Tibial nerve (tissue), 4 donors: ENCODE measurements at regions not wholly inside any gene's neighbourhood (a gene's known extent, or its start where the extent isn't known, plus 50 kb on each side); places are given as distances from the start of the nearest gene placed in this dataset.

Experiments used
- EP300 ChIP-seq, 2 donors: sonication (generic); formaldehyde crosslinking; IDR thresholded peaks; one replicate each; pipeline ENCODE4 v1.6.1; 2017; ENCODE audit warnings: antibody characterized with exemption in 2 of 2, mild to moderate bottlenecking in 1 of 2
- POLR2A ChIP-seq, 2 donors: fragments of 450-650 bp; IDR thresholded peaks; one replicate each; pipeline ENCODE4 v1.6.1; 2017; ENCODE audit warnings: antibody characterized with exemption in 2 of 2, mild to moderate bottlenecking in 2 of 2, moderate library complexity in 2 of 2
- TF ChIP-seq, protein P1 (sequence below), 5 experiments: fragments of 200-600 bp in 3 of 5; fragments of 450-650 bp in 2 of 5; sonication (generic) in 3 of 5; IDR thresholded peaks; one replicate each; pipeline ENCODE4 v1.5.1; 2016 to 2019; ENCODE audit warnings: antibody characterized with exemption in 5 of 5, mild to moderate bottlenecking in 3 of 5, moderate library complexity in 2 of 5

DNA sequence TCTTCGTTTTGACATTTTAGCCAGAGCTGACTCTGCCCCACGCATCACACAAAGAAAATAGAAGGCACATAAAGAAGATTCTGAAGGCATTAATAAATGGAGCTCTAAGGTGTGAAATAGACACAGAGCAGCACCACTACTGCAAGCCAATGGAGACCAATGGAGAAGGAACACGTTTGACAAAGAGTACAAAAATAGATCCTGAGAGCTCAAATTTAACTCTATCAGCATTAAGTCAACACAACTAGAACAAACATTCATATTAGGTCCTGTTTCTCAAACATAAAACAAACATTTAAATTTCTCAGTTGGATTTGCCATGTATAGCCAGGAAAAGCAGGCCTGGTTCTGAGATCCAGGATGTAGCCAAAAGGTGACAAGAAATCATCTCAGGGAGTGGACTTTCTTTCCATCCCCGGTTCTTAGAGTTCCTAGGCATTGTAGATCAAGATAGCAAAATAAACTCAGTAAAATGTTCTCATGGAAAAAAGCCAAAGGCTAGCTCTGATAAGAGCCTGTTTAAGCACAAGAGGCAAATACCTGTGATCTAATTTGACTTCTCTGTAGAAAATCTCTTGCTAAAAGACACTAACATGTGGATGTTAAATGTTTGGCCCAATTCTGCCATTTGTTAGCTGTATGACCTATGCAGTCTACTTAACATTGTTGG, 174.2 kb upstream of the VIPR2 start:
- TF ChIP-seq, protein P1, sequence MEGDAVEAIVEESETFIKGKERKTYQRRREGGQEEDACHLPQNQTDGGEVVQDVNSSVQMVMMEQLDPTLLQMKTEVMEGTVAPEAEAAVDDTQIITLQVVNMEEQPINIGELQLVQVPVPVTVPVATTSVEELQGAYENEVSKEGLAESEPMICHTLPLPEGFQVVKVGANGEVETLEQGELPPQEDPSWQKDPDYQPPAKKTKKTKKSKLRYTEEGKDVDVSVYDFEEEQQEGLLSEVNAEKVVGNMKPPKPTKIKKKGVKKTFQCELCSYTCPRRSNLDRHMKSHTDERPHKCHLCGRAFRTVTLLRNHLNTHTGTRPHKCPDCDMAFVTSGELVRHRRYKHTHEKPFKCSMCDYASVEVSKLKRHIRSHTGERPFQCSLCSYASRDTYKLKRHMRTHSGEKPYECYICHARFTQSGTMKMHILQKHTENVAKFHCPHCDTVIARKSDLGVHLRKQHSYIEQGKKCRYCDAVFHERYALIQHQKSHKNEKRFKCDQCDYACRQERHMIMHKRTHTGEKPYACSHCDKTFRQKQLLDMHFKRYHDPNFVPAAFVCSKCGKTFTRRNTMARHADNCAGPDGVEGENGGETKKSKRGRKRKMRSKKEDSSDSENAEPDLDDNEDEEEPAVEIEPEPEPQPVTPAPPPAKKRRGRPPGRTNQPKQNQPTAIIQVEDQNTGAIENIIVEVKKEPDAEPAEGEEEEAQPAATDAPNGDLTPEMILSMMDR (IDR thresholded peaks at IDR 0.05), result no peak
- TF ChIP-seq POLR2A (IDR thresholded peaks at IDR 0.05) (no peak), EP300 (IDR thresholded peaks at IDR 0.05) (no peak)
